Fibroblast of lung (primary cell): ENCODE measurements at regions not wholly inside any gene's neighbourhood (a gene's known extent, or its start where the extent isn't known, plus 50 kb on each side); places are given as distances from the start of the nearest gene placed in this dataset.

Experiments
- DNase-seq, 2 donors: peaks; one replicate each; pipeline versions ENCODE4 v3.0.0 to v3.0.0-alpha.2; 2010; ENCODE audit warnings: low read depth in 2 of 2
- H2AFZ ChIP-seq: 2 replicates; pipeline ENCODE4 v1.5.1; 2012; ENCODE audit warnings: low read length, control low read depth, inconsistent platforms
- H3K27ac ChIP-seq: 2 replicates; pipeline ENCODE4 v1.5.1; 2011; ENCODE audit warnings: low read length, control low read depth; ENCODE audit not compliant: insufficient read depth
- H3K27me3 ChIP-seq: 2 replicates; pipeline ENCODE4 v1.5.1; 2011; ENCODE audit warnings: mild to moderate bottlenecking, low read length; ENCODE audit not compliant: control insufficient read depth, insufficient read depth
- H3K36me3 ChIP-seq: 2 replicates; pipeline ENCODE4 v1.5.1; 2011; ENCODE audit warnings: low read length; ENCODE audit not compliant: control insufficient read depth, insufficient read depth
- H3K4me1 ChIP-seq: 2 replicates; pipeline ENCODE4 v1.5.1; 2011; ENCODE audit warnings: low read length; ENCODE audit not compliant: control insufficient read depth, insufficient read depth; ENCODE audit errors: extremely low read depth
- H3K4me2 ChIP-seq: 2 replicates; pipeline ENCODE4 v1.5.1; 2011; ENCODE audit warnings: low read length, control low read depth; ENCODE audit not compliant: insufficient read depth; ENCODE audit errors: extremely low read depth
- H3K4me3 ChIP-seq, 4 experiments: fragments of 200-600 bp in 1 of 4; sonication (generic) in 1 of 4; replicated peaks in 1 of 4; 2 replicates each; pipeline ENCODE4 v1.5.1; 2011 to 2016; ENCODE audit warnings: low read length in 4 of 4, low read depth in 3 of 4, mild to moderate bottlenecking in 3 of 4, control low read depth in 2 of 4, inconsistent platforms in 1 of 4, mixed read lengths in 1 of 4; ENCODE audit not compliant: insufficient read depth in 1 of 4; ENCODE audit errors: control extremely low read depth in 1 of 4
- H3K79me2 ChIP-seq: 2 replicates; pipeline ENCODE4 v1.5.1; 2012; ENCODE audit warnings: mild to moderate bottlenecking, low read length, inconsistent platforms; ENCODE audit not compliant: control insufficient read depth, insufficient read depth
- H3K9ac ChIP-seq: 2 replicates; pipeline ENCODE4 v1.5.1; 2011; ENCODE audit warnings: mild to moderate bottlenecking, low read length, control low read depth; ENCODE audit not compliant: insufficient read depth
- H3K9me3 ChIP-seq: 2 replicates; pipeline ENCODE4 v1.5.1; 2012; ENCODE audit warnings: low read depth, low read length; ENCODE audit not compliant: control insufficient read depth, insufficient read depth
- H4K20me1 ChIP-seq: 2 replicates; pipeline ENCODE4 v1.5.1; 2011; ENCODE audit warnings: low read length; ENCODE audit not compliant: control insufficient read depth, insufficient read depth; ENCODE audit errors: extremely low read depth
- EZH2 ChIP-seq: IDR thresholded peaks from 2 replicates; pipeline ENCODE4 v1.5.1; 2012; ENCODE audit warnings: low read length, control low read depth, mild to moderate bottlenecking; ENCODE audit errors: missing control alignments
- TF ChIP-seq, protein P1 (sequence below), 2 donors: IDR thresholded peaks in 1 of 2; conservative IDR thresholded peaks in 1 of 2; 1 replicate in 1 of 2; 2 replicates in 1 of 2; pipeline ENCODE4 v1.5.1; 2011 to 2012; ENCODE audit warnings: low read length in 2 of 2, control low read depth in 1 of 2, inconsistent platforms in 1 of 2, low read depth in 1 of 2, mild to moderate bottlenecking in 1 of 2

DNA sequence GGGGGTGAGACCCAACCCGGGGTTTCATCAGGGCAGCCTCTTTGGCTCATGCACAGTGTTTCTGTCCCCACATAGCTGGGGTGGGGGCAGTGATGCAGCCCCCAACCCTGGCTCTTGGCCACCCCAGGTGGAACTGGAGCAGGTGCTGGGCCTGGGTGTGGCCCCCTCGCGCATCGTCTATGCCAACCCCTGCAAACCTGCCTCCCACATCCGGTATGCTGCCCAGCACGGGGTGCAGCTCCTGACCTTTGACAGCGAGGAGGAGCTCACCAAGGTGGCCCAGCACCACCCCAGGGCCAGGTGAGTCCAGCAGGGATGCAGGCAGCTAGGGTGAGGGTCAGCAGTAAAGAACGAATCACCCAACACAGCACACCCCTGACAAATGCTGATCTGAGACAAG, 72.3 kb upstream of the TINAGL1 start:
- Histone ChIP-seq H3K4me1 (no peaks in the 10 kb centered on the region), H3K79me2 (no peaks in the 10 kb centered on the region), H3K27me3 (peaks cover 26% of the 10 kb centered on the region), H3K36me3 (no peaks in the 10 kb centered on the region), H3K4me3 (no peak overlapping the region), H4K20me1 (no peaks in the 10 kb centered on the region), H3K27ac (no peak overlapping the region), H3K9ac (no peak overlapping the region), H2AFZ (no peak overlapping the region), H3K4me2 (no peak overlapping the region), H3K9me3 (no peaks in the 10 kb centered on the region)
- TF ChIP-seq EZH2, result no peak
- TF ChIP-seq, protein P1, sequence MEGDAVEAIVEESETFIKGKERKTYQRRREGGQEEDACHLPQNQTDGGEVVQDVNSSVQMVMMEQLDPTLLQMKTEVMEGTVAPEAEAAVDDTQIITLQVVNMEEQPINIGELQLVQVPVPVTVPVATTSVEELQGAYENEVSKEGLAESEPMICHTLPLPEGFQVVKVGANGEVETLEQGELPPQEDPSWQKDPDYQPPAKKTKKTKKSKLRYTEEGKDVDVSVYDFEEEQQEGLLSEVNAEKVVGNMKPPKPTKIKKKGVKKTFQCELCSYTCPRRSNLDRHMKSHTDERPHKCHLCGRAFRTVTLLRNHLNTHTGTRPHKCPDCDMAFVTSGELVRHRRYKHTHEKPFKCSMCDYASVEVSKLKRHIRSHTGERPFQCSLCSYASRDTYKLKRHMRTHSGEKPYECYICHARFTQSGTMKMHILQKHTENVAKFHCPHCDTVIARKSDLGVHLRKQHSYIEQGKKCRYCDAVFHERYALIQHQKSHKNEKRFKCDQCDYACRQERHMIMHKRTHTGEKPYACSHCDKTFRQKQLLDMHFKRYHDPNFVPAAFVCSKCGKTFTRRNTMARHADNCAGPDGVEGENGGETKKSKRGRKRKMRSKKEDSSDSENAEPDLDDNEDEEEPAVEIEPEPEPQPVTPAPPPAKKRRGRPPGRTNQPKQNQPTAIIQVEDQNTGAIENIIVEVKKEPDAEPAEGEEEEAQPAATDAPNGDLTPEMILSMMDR (conservative IDR thresholded peaks at IDR 0.05 in 1 of 2, IDR thresholded peaks at IDR 0.05 in 1 of 2; ENCODE audit: low read depth in 1 of 2, low read length in 2 of 2), result no peak
- DNase-seq, result no peak

DNA sequence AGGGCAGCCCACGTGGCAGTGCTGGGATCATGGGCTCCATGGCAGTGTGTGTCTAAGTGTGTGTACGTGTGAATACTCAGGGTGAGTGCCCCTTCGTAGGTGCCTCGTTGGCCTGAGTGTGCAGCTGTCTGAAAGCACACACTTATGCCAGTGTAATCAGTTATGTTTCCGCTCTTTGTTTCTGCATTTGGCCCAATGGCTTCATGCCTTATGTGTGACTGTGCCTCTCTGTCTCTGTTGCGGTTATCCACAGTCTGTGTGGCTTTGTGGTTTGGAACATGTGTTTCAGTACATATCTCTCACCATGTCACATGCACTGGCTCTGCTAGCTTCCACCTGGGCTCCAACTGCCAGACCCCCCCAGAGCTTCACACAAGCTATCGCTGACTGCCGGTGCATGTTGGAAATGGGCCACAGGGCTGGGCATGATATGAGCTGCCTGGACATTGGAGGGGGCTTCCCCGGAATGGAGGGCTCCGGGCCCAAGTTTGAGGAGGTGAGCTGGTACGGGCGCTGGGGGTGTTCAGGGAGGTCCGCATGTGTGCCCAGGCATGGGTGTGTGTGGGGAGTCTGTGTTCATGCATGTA, 70.3 kb upstream of the TINAGL1 start:
- Histone ChIP-seq H3K27me3 (peaks cover 21% of the 10 kb centered on the region), H3K79me2 (no peaks in the 10 kb centered on the region), H3K27ac (no peak overlapping the region), H3K36me3 (no peaks in the 10 kb centered on the region), H3K4me2 (no peak overlapping the region), H3K4me3 (no peak overlapping the region), H4K20me1 (no peaks in the 10 kb centered on the region), H3K4me1 (no peaks in the 10 kb centered on the region), H2AFZ (no peak overlapping the region), H3K9ac (no peak overlapping the region), H3K9me3 (no peaks in the 10 kb centered on the region)
- DNase-seq, result peak; percentile 68 to 89
- TF ChIP-seq EZH2, result no peak
- TF ChIP-seq, protein P1 (conservative IDR thresholded peaks at IDR 0.05 in 1 of 2, IDR thresholded peaks at IDR 0.05 in 1 of 2; ENCODE audit: low read depth in 1 of 2, low read length in 2 of 2), result no peak

DNA sequence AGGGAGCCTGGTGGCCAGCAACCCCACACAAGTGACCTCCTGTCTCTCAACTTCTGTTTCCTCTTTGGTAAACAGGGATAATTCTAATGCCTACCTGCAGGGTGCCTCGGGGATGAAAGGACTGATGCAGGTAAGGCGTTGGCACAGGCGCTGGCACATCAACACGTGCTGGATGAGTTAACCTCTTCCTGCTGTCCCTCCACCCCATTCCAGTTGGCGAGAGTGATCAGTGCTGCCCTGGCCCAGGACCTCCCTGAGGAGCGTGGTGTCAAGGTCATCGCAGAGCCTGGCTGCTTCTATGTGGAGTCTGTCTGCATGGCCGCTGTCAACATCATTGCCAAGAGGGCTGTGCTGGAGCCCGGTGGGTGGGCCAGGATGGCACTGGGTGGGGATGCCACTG, 69.1 kb upstream of the TINAGL1 start:
- Histone ChIP-seq H3K4me2 (no peak overlapping the region), H3K36me3 (no peaks in the 10 kb centered on the region), H3K79me2 (no peaks in the 10 kb centered on the region), H4K20me1 (no peaks in the 10 kb centered on the region), H3K9ac (no peak overlapping the region), H3K4me3 (no peak overlapping the region), H3K27ac (no peak overlapping the region), H3K4me1 (no peaks in the 10 kb centered on the region), H3K9me3 (no peaks in the 10 kb centered on the region), H3K27me3 (peaks cover 31% of the 10 kb centered on the region), H2AFZ (no peak overlapping the region)
- TF ChIP-seq, protein P1 (conservative IDR thresholded peaks at IDR 0.05 in 1 of 2, IDR thresholded peaks at IDR 0.05 in 1 of 2; ENCODE audit: low read depth in 1 of 2, low read length in 2 of 2), result no peak
- TF ChIP-seq EZH2, result no peak
- DNase-seq, result no peak
